Coronary artery (tissue), 2 donors: ENCODE measurements at regions not wholly inside any gene's neighbourhood (a gene's known extent, or its start where the extent isn't known, plus 50 kb on each side); places are given as distances from the start of the nearest gene placed in this dataset.

Experiments
- DNase-seq: peaks from one replicate; pipeline ENCODE4 v3.0.0-alpha.2; 2017; ENCODE audit warnings: low spot score
- H3K27ac ChIP-seq, 2 donors: fragments of 200-600 bp; sonication (generic); one replicate each; pipeline ENCODE4 v1.5.1; 2016 to 2019
- H3K4me3 ChIP-seq: fragments of 200-600 bp; sonication (generic); 2 replicates; pipeline ENCODE4 v1.5.1; 2016; ENCODE audit warnings: mild to moderate bottlenecking, moderate library complexity
- TF ChIP-seq, protein P1 (sequence below): fragments of 200-600 bp; sonication (generic); IDR thresholded peaks from one replicate; pipeline ENCODE4 v1.5.1; 2019; ENCODE audit warnings: antibody characterized with exemption

DNA sequence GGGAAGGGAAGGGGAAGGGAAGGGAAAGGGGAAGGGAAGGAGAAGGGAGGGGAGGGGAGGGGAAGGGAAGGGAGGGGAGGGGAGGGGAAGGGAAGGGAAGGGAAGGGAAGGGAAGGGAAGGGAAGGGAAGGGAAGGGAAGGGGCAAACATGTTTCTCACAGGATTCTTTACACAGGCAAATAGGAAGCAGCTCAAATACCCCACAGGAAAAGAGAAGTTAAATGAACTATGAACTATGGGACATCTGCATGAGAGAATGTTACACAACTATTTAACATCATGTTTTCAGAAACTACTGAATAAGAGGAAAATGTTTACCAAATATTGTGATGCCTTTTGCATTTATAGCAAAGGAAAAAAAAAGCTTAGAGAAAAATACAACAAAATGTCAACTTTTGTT is 125.4 kb upstream of the SLC30A5 start:
- no peak for DNase-seq
- Histone ChIP-seq H3K4me3 (no peak overlapping the region), H3K27ac (no peak overlapping the region)
- TF ChIP-seq, protein P1, sequence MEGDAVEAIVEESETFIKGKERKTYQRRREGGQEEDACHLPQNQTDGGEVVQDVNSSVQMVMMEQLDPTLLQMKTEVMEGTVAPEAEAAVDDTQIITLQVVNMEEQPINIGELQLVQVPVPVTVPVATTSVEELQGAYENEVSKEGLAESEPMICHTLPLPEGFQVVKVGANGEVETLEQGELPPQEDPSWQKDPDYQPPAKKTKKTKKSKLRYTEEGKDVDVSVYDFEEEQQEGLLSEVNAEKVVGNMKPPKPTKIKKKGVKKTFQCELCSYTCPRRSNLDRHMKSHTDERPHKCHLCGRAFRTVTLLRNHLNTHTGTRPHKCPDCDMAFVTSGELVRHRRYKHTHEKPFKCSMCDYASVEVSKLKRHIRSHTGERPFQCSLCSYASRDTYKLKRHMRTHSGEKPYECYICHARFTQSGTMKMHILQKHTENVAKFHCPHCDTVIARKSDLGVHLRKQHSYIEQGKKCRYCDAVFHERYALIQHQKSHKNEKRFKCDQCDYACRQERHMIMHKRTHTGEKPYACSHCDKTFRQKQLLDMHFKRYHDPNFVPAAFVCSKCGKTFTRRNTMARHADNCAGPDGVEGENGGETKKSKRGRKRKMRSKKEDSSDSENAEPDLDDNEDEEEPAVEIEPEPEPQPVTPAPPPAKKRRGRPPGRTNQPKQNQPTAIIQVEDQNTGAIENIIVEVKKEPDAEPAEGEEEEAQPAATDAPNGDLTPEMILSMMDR = no peak

DNA sequence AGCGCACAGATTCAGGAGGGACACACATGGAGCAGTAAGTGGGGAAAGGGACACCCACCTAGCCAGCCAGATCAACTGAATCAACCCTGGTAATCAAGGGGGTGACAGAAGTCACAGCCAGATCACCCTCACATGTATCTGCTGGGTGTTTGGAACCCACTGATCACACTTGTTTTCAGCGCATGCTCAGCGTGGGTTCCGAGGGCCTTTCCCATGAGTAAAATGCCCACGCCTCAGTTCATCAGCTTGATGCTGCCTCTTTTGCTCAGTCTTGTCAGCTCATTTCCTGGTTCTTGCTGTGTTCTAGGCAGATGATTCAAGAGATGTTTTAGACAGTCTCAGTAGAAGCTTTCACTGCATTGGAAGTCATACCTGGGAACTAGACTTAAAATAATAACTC is 123.2 kb upstream of the SLC30A5 start:
- TF ChIP-seq, protein P1 = no peak
- Histone ChIP-seq H3K4me3 (no peak overlapping the region), H3K27ac (no peak overlapping the region)
- DNase-seq = no peak

DNA sequence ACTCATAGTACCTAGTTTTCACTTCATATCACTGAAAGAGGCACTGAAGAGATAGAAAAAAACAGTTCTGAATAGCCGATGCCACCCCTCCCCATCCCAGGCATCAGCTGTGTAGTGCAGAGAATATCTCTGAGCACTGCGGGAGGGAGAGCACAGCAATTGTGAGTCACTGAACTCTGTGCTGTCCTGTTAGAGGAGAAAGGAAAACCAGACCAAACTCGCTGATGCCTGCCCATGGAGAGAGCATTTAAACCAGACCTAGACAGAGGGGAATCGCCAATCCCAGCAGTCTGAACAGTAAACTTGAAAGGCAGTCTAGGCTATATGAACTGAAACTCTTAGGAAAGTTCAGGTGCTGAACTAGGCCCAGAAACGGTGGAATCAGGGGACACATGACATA is 120.1 kb upstream of the SLC30A5 start:
- TF ChIP-seq, protein P1 = no peak
- Histone ChIP-seq H3K27ac (no peak overlapping the region), H3K4me3 (no peak overlapping the region)
- no peak for DNase-seq

DNA sequence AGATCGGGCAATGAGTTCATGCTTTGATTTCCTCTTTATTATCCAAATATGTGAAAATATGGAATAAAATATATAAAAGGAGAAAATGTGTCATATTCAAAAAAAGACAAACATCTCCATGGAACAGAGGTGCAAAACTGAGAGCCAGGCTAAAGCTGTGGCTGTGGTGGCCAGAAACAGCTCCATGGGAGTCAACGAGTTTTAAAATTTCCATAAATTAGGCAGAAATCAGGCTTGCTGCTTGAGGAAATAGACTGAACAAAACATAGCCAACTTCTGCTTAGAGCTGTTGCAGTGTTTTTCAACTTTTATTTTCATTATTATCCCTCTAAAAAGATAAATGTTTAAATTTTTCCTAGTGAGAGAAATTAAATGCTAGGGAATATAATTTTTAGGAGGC is 110.8 kb upstream of the SLC30A5 start:
- no peak overlapping the region for H3K4me3 ChIP-seq
- H3K27ac ChIP-seq = no peak overlapping the region
- TF ChIP-seq, protein P1 = no peak
- no peak for DNase-seq

DNA sequence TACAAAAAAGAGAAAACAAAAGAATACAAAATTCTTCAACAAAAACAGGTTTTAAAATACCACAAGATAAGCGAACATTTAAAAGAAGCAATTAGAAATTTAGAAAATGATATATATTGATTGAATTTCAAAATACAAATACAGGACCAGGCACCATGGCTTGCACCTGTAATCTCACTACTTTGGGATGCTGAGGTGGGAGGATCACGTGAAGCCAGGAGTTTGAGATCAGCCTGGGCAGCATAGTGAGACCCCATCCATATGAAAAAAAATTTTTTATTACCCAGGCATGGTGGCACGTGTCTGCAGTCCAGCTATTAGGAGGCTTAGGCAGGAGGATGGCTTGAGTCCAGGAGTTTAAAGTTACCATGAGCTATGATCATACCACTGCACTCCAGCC is 109.9 kb upstream of the SLC30A5 start:
- DNase-seq = no peak
- H3K27ac ChIP-seq = no peak overlapping the region
- TF ChIP-seq, protein P1 = no peak
- no peak overlapping the region for H3K4me3 ChIP-seq

DNA sequence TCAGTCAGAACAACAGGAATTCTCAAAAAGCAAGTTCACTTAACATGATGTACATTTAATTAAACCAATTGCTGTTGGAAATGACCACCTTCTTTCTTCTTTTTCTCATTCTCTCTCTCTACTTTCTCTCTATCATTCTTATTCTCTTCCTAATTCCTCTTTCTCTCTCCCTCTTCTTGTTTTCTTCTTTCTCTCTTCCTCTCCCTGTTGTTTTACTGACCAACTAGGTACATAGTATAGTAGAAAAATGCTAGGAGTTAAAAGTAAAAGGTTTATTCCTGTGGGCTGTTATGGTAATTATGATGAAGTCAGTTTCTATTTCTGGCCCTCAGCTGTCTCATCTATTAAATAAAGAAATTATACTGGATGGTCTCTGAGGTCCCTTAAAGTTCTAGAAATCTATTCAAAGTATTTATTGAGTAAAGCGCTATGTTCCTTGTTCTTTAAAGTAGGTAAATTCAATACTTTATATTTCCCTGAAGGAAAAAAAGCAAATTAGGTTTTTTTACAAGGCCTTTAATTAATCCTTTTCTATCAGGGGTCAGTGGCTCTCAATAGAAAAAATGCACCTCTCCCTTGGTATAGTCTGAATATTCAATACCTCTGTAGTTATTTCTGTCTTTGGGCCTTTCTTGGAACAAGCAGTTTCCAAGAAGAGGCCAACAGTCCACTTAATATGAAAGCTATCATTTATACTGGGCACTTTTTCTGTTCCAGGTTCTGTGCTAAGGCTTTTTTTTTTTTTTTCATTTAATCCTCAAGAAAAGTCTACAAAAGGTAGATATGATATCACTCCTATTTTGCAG is 102.3 kb upstream of the SLC30A5 start:
- DNase-seq = no peak
- Histone ChIP-seq H3K27ac (no peak overlapping the region), H3K4me3 (no peak overlapping the region)
- TF ChIP-seq, protein P1 = no peak

DNA sequence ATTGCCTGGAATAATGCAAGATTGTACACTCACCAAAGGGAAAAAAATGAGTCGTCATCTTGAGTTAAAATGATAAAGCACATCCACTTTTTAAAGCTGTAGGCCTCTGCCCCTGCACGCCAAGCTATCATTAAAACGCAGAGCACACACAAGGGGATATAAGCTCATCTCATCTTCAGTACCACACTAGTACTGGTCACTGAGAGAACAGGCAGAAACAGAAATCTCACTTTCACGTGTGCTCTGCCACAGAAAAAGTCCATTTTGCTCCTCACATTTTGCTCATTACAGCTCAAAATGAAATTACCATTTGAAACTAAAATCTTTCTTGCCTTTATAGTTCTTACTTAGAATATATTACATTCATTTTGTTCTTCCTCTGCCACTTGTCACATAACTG is 99.2 kb upstream of the SLC30A5 start:
- DNase-seq = no peak
- no peak overlapping the region for H3K27ac ChIP-seq

More for the DNA sequence above, 99.2 kb upstream of the SLC30A5 start:
- TF ChIP-seq, protein P1 = no peak
- H3K4me3 ChIP-seq = no peak overlapping the region
